Transverse colon (tissue), 3 donors: ENCODE measurements at regions not wholly inside any gene's neighbourhood (a gene's known extent, or its start where the extent isn't known, plus 50 kb on each side); places are given as distances from the start of the nearest gene placed in this dataset.

Source experiments
- CTCF ChIP-seq, 5 experiments: fragments of 200-600 bp in 3 of 5; fragments of 450-650 bp in 2 of 5; sonication (generic) in 3 of 5; IDR thresholded peaks; 1 replicate in 2 of 5; 2 replicates in 3 of 5; pipeline ENCODE4 v1.5.1; 2016 to 2017; ENCODE audit warnings: antibody characterized with exemption in 5 of 5, inconsistent platforms in 3 of 5, mild to moderate bottlenecking in 2 of 5, moderate library complexity in 1 of 5
- EP300 ChIP-seq: sonication (generic); formaldehyde crosslinking; IDR thresholded peaks from one replicate; pipeline ENCODE4 v1.6.1; 2017; ENCODE audit warnings: antibody characterized with exemption, low read depth
- POLR2A ChIP-seq: fragments of 450-650 bp; IDR thresholded peaks from one replicate; pipeline ENCODE4 v1.6.1; 2016; ENCODE audit warnings: antibody characterized with exemption, mild to moderate bottlenecking, moderate library complexity

- TF ChIP-seq CTCF (IDR thresholded peaks at IDR 0.05) (no peak), POLR2A (no peak), EP300 (no peak)
These were observed 337.0 kb upstream of the MEOX2 start for GRCh38 chr7:16023503-16023902.
